Astrocyte of the spinal cord (primary cell): ENCODE measurements at regions not wholly inside any gene's neighbourhood (a gene's known extent, or its start where the extent isn't known, plus 50 kb on each side); places are given as distances from the start of the nearest gene placed in this dataset.

ENCODE experiments used
- DNase-seq: peaks from one replicate; pipeline ENCODE4 v3.0.0; 2011; ENCODE audit warnings: low read depth, low spot score
- H3K4me3 ChIP-seq: 2 replicates; pipeline ENCODE4 v1.5.1; 2011; ENCODE audit warnings: low read depth, mild to moderate bottlenecking, low read length, moderate library complexity
- in situ Hi-C: cut with HindIII; loops from 2 replicates; pipeline ENCODE4 v1.10.0; 2017; ENCODE audit warnings: low sequenced_read_pairs
- TF ChIP-seq, protein P1 (sequence below): IDR thresholded peaks from 2 replicates; pipeline ENCODE4 v1.5.1; 2012; ENCODE audit warnings: low read depth, mild to moderate bottlenecking, low read length, inconsistent platforms

DNA sequence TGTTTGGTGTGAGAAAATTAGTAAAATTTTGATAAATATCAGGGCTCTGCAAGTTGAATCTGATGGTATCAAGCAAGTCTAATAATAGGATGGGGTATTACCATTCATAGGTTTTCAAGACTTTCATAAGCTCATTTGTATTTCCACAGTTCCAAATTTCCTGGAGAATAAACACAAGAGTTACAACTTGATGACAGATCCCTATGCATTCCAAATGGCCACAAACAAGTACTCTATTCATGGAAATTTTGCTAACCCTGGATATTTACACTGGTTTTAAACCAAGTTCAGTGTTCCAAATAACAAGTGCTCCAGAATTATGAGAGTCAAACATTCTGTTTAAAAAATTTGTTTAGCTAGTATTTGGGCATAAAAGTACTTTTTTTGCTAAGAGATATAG, 75.0 kb upstream of the CNTN6 start:
- in situ Hi-C loops = no loop called here
- H3K4me3 ChIP-seq = no peak overlapping the region
- no peak for DNase-seq
- TF ChIP-seq, protein P1, sequence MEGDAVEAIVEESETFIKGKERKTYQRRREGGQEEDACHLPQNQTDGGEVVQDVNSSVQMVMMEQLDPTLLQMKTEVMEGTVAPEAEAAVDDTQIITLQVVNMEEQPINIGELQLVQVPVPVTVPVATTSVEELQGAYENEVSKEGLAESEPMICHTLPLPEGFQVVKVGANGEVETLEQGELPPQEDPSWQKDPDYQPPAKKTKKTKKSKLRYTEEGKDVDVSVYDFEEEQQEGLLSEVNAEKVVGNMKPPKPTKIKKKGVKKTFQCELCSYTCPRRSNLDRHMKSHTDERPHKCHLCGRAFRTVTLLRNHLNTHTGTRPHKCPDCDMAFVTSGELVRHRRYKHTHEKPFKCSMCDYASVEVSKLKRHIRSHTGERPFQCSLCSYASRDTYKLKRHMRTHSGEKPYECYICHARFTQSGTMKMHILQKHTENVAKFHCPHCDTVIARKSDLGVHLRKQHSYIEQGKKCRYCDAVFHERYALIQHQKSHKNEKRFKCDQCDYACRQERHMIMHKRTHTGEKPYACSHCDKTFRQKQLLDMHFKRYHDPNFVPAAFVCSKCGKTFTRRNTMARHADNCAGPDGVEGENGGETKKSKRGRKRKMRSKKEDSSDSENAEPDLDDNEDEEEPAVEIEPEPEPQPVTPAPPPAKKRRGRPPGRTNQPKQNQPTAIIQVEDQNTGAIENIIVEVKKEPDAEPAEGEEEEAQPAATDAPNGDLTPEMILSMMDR = no peak

DNA sequence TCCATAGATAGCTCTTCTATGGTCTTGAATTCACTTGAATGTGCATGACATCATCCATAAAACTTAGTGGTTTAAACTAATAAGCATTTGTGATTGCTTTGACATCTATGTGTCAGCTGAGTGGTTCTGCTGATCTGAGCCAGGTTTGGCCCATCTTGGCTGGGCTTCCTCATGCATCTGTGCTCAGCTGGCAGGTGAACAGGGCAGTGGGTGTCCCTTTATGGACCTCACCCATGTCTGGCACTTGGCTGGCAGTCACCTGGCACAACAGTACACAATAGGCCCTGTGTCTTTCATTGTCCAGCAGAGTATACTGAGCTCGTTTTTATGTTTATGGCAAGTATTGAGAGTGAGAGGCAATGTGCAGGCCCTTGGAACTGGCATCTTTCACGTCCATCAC, 73.7 kb upstream of the CNTN6 start:
- DNase-seq = no peak

DNA sequence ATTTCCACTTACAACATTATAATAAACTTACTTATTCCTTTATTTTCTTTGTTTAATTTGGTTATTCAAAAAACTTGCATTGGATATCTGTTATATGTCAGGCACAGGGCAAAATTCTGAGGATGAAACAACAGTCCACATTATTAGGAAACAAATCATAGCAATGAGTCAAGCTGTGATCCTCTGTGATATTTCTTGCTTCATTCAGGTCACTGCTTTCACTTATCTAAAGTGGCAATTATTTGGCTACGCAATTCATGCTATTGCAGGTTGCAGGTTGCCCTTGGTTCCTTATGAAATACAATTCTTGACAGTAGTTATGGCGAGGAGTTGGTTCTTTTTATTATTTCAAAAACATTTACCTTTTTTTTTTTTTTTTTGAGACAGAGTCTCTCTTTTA, 66.4 kb upstream of the CNTN6 start:
- in situ Hi-C loops = no loop called here
- DNase-seq = no peak
- H3K4me3 ChIP-seq = no peak overlapping the region
- TF ChIP-seq, protein P1 = no peak

More for the DNA sequence above, 73.7 kb upstream of the CNTN6 start:
- TF ChIP-seq, protein P1 = no peak
- in situ Hi-C loops = no loop called here
- H3K4me3 ChIP-seq = no peak overlapping the region

DNA sequence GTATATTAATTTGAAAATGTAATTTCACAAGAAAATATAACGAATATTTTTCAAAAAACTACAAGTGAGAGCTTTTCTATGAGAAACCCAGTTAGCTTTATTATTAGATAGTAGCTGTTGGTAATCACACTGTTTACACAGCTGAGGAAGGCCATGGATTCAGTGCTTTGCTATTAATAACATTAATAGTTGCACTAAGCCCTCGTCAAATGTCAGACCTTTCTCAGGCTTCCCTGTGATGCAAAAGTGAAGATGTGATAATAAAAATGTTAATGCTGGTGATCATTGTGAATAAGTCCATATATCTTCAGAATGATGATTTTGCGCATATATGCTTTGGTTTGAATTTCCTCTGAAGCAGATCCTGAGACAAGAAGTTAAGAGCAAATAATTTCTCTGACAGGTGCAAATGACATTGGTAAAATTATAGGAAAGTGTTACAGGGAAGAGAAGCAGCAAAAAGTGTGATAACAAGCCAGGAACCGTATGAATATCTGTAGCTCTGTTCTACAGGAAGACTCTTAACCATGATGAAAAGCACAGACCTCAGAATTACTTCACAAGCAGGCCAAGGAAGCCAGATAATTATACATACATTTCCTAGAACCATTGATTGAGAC, 56.5 kb upstream of the CNTN6 start:
- in situ Hi-C loops = no loop called here
- TF ChIP-seq, protein P1 = no peak
- no peak overlapping the region for H3K4me3 ChIP-seq
- no peak for DNase-seq

DNA sequence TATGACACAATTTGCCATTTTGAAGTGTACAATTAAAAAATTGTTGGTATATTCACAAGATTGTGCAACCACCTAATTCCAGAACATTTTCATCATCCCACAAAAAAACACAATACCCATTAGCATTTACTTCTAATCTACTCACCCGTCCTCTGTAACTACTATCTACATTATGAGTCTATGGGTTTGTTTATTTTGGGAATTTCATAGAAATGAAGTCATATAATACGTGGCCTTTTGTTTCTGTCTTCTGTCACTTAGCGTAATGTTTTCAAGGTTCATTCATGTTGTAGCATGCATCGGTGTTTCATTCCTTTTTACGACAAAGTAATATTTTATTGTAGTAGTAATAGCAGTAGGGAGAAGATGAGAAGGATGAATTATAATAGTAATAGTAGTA, 55.2 kb upstream of the CNTN6 start:
- in situ Hi-C loops = no loop called here
- no peak overlapping the region for H3K4me3 ChIP-seq
- TF ChIP-seq, protein P1 = no peak
- no peak for DNase-seq
